Activated CD4-positive, alpha-beta T cell treated with anti-CD3 and anti-CD28 coated beads, Interleukin-2, Interleukin-6, amounts not matched to agents 100 ng/mL and 50 ng/mL, durations not matched to agents 16 hours and 8 hours (primary cell): ENCODE measurements at regions not wholly inside any gene's neighbourhood (a gene's known extent, or its start where the extent isn't known, plus 50 kb on each side); places are given as distances from the start of the nearest gene placed in this dataset.

Source experiments
- DNase-seq: peaks from one replicate; pipeline ENCODE4 v3.0.0-alpha.2; 2020

DNA sequence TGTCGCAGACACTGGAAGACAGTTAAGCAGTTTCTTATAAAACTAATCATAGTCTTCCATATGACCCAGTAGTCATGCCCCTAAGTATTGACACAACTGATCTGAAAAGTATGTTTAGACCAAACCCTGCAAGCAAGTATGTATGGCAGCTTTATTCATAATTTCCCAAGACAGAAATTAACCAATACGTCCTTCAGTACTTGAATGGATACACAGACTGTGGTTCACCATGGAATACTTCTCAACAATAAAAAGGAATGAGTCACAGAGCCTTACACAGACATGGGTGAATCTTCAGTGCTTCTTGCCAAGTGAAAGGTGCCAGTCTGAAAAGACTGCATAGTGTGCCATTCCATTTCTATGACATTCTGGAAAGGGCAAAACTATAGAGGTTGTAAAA lies 50.2 kb upstream of the AKR1E2 start:
- no peak for DNase-seq

DNA sequence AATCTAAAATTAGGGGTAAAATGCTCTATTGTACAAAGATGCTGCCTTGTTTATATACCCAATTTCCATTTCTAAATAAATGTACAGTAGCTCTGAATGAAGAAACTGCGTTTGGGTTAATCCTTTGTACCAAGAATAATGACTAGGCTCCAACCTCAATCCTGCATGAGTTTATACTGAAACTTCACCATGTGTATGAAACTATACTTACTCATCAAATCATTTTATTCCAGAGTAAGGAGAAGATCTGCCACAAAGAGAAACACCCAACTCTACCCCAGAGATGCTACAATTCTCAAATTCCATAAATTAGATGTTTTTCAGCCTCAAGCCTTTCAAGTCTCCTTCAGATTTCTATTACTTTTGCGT lies 53.8 kb upstream of the AKR1E2 start:
- DNase-seq: no peak

DNA sequence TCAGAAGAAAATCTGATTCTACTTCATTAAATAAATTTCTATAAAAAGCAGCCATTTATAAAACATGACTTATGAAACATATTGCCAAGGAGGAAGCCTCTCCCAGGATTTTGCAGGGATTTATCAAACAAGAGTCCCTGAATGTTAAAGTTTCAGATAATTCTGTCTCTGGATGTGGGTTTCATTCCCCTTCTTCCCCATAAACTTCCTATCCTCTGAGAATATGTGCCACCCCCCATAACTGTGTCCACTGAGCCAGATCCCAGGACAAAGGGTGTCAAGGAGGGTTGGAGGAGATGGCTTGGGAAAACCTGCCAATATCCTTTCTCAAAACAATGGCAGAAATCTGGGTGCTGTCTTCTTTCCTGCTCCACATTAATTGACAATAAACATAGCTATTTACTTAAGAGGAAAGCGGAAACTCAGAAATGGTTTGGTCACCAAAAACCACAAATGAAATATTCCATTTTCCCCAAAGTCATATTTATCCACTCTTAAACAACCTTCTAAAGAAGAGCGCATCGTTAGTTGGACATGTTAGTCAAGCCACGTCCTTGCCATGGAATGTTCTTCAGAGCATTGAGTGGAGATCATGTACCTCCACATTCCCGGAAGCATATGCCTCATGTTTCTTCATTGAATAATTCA lies 54.3 kb upstream of the AKR1E2 start:
- no peak for DNase-seq

DNA sequence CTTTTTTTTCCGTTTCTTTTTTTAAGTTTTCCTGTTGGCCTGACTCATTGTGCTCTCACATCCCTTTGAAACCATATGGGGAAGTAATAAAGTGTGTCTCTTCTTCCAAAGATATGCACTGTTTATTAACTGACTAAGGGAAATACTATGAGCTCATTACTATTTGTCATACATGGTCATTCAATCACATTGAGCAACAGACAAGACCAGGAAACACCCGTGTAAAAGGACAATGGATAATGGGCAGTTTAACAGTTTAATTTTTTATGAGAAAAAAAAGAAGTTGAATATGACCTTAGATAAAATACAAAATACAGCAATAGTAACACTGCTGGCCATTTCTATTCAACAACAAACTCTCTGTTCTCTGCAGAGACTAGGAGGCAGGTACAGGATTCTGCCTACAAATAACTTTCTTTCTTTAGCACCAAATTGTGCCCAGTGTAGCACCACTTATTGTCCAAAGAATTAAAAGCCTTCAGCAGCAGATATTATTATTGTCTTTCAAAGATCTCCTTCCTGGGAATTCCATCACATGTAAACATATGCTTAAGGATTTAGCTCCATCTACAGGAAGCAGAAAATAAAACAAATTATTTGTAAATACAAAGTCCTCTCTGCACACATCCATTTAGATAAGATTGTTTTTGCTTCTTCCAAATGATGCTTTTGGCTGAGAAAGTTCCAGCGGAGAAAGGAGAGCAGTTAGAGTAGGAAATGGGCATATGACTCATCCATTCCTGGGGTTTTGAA lies 55.0 kb upstream of the AKR1E2 start:
- DNase-seq: no peak

DNA sequence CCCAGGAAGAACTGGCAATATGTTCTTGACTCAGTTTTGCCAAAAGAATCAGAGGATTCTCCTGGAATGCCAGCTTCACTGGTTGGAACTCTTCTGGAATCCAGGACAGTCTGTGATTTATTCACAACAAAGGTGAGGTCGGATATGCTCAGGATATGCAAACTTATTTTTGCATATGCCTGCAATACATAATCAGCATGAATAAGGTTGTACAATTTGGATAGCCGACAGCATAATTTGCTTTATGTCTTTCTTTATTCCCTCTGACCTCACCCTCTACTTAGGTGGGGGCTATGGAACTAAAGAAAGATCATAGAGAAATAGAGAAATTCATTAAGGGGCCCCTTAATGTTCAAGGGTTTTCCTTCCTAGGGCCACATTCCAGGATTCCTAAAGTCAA lies 57.6 kb upstream of the AKR1E2 start:
- DNase-seq: no peak

DNA sequence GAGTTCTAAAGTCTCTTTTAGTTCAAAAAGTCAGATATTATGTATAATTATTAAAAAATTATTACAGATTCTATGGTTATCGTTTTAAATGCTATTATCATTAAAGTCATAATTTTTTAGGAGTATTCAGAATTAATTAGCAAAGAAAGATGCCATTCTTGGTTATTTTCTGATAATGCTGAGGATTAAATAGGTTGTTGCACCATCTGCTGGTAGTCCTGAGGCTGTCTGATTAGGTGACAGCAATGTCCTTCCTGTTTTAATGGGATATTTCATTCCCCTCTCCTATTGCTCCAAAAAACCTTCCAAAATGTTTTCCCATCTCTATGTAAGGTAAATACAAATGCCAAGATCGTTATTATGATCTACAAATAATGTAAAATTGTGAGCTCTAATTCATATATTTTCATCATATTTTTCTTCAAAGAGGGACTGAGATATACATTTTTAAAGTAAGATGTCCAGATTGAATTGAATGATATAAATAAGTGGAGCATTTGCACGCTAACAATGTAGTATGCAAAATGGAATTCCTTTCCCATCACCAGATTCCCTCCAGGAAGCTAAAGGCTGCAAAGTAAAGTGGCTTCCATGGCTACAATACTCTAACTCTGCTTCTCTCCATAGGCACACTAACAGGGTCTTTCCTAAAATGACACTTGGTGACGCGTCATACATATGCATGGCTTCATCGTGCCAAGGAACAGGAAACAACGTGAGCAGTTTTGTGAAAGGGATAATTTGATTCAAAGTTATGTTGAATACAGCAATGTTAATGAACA lies 58.8 kb upstream of the AKR1E2 start:
- no peak for DNase-seq

DNA sequence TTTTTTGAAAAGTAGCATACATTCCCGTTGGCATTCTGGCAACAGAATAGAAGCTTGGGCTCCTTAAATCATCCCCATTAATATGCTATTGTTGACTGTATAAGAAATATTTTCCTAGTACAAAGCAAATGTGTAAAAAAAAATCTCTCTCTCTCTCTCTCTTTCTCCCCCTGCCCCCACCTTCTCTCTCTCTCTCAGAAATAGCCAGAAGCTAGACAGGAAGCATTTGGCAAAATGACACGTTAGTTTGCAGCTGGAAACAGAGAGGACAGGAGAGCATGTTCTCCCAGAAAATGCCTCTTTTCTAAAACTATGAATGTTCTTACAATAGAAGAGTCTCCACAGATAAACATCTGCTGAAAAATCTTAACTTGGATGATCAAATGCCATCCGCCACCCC lies 59.6 kb upstream of the AKR1E2 start:
- no peak for DNase-seq

DNA sequence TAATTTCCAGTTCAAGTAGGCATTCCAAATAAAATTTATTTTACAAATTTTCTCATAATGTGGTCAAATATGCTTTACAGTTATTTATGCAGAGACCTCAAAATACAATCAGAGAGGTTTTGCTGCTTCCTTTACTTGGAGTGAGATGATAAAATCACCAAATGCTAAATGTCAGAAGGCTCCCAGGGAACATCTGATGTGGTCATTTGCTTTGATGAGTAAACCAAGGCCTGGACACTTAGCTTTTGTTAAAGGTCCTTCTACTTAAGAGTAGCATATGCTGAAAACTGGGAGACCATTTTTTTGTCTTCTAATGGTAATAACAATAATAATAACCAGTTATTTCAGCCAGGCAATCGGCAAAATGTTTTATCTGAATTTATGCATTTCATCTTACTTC lies 60.6 kb upstream of the AKR1E2 start:
- DNase-seq: no peak

DNA sequence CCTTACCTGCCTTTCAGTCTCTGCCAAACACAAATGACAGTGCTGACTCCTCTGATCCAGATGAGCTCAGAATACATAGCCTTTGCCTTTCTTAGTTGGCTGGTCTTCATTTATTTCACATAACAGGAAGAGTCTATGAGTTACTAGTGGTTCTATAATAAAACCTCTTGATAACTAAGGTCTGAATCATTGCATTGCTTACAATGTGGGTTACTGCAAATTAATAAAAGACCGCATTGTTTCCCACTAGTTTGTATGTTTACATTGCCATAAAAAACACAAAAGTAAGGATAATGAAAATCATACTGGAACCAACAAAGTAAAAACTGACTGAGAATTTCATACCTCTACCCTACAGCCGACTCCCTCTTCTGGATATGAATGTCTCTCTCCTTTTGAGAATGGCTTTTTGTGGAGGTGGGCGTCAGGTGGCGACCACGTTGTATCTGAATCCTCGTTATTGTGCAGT lies 62.0 kb upstream of the AKR1E2 start:
- no peak for DNase-seq

DNA sequence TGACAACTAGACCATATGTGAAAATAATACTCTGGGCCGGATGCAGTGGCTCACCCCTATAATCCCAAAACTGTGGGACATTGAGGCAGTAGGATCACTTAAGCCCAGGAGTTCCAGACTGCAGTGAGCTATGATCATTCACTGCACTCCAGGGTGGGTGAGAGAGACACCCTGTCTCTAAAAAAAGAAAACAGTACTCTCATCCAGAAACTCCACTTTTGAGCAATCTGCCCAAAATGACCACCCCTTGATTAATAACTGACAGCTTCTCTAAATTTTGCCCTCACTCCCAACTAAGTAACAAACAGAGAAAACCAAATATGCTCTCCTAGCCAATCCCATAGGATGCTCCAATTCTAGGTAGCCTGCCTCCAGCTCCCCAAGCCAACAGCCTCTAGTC lies 62.5 kb upstream of the AKR1E2 start:
- peak; percentile 3 for DNase-seq

DNA sequence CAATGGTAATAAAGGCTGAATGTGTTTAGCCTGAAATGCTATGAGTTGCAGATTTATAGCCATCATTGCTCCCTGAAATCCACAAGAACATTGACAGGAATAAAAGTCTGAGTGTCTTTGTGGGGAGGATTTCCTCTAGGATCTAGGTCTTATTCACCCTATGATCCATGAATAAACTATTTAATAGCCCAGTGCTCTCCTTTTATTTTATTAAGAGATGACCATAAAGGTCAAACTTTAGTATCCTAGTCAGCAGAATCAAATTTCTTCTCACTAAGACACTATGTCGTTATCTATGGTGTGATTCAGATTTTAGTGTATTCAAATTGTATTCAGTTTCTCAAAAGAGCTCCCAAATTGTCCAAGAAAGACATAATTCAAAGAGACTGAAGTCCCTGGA lies 67.8 kb upstream of the AKR1E2 start:
- DNase-seq: no peak

DNA sequence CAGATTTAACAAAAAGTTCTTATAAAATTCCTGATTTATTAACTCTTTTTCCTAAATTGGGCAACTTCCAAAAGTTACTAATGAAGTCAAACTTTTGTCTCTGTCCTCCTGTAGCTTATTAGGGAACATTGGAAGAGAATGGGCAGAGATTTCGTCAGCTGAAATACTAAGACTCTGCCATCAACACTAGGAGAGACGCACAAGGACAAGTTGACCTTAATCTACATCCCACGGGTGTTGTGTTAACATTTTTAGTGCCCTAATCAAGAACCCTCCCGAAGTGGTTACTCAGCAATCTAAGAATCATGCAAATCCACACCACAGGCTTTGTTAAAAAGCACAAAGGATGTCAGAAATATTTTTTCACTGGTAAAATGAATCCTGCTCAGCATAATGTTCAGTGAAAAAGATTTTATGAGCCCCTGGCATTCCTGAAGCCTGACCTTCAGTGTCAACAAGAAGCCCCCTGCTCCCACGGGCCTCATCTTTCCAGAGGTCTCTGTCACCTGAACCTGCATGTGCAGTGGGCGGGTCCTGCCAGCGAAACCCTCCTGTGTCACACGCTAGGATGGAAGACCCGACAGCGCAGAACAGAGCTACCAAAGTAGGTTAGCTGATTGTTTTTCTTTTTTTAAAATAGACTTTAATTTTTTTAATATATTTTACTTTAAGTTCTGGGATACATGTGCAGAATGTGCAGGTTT lies 70.6 kb upstream of the AKR1E2 start:
- no peak for DNase-seq

DNA sequence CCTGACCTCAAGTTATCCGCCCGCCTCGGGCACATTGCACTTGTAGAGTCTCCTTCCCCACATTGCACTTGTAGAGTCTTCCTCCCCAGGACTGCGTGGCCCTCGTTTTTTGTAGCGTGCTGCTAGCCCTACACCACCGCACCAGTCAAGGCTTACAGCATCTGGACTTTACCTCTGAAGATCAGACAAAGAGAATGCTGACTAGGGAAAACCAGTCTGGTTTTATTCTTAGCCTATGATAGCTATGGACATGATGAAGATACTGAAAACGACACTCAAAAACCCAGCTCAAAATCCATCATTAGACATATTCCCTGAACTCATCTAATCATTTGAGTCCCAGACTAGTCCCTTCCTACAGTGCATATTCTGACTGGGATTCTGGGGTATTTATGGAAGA lies 71.9 kb upstream of the AKR1E2 start:
- DNase-seq: no peak

DNA sequence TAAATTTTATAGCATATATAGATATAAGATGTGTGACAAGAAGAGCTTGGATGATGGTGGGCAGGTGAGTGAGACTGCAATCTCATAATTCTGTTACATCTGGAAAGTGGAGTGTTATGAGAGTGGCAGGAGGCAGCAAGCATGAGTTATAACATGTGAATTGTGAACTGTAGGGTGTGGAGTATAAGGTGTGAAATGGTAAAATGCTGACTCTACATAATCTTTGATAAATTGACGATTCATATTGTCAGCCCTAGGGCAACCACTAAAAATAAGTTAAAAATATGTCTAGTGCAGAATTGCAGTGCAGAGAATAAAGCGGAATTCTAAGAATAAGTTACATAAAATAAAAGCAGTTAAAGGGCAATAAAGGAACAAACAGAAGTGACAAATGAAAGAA lies 74.8 kb upstream of the AKR1E2 start:
- DNase-seq: no peak

DNA sequence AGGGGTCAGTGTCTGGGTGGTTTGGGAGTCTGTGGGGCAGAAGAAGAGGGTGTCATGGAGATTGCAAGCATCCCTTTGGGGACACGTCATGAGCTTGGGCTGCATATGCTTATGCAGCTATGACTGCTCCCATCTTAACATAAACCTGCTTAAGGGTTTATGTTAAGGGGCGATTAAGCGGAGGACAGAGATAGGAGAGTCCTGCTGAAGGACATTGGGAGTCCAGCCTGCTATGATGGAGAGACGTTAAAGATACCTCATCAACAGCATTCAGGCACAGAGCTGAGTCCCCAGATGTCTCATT lies 76.8 kb upstream of the AKR1E2 start:
- DNase-seq: no peak

DNA sequence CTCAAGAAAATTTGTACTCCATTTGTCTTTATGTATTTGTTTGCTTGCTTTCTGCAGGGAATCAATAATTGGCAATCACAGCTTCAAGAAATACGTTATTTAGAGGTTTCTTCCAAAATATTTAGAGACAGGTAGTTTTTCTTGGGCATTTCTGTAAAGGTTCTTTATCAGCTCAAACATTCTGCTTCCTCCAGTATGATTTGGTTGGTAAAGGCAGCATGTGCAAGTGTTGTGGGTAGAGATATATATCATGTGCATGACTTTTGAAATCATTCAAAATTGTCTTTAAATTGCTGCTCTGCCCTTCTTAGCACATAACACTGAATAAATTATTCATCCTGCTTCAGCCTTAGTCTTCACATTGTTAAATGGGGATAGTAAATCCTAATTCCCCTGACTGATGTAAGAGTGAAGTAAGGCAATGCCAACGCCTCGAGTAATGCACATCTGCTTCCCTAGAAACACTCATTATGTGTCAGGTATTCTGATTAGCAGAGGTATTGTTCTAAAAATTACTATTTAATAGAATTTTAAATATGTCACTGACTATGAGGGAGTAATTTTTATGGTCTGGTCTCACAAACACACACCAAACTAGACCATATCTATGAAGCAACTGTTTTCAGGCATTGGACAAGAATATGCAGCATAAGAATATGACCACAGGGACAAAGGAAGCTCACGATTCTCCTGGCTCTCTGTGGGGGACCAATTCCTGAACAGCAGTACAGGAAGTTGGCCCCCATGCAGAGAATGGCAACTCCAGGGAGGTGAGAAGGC lies 77.3 kb upstream of the AKR1E2 start:
- DNase-seq: no peak

DNA sequence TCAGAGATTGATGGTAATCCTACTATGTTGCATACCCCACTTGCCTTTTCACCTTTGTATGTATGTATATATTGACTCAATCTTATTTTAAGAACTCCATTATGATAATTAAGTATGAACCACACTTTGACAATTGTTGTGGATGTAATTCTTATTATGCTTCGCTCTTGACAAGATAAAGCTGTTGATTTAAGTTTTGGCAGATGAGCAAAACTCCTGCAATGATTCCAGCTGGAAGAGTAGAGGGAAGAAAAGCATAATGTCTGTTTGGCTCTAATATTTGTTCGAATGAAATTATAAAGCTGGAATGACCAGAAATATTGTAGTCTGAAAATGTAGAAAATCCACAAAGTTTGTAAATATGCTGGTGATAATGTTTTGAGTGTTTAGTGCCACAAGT lies 83.8 kb upstream of the AKR1E2 start:
- no peak for DNase-seq

DNA sequence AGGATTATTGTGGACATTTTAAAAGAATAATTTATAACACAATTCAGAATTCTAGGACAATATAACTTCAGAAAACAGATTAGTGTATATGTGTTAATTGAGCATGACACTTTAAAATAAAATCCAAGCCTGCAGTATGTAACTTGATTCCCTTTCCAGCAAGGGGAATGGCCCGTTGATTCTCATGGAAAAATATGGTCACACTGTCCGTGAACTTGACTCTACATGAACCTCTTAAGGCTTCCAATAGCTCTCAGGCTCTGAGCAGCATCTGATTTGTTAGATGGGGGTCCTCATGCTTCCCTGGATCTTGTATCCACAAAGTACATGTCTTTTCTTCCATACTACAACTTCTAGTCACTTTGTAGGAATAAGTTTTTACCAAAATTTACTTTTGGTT lies 85.5 kb upstream of the AKR1E2 start:
- DNase-seq: no peak

DNA sequence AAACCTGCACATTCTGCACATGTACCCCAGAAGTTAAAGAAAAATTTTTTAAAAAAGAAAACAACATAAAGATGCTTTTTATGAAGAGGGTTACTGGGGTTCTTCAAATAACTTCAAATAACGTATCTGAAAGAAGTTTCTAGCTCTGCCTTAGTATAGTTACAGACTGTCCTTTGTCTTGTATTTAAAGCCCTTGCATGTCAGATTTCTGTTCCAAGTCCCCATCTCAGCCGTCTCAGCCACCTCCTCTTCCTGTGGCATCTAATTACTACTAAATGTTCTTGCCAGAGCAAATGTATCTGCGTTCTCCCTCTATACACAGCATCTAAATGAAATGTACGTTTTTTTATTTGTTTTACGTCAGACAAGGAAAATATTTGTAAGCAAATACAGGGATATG lies 89.4 kb upstream of the AKR1E2 start:
- no peak for DNase-seq

DNA sequence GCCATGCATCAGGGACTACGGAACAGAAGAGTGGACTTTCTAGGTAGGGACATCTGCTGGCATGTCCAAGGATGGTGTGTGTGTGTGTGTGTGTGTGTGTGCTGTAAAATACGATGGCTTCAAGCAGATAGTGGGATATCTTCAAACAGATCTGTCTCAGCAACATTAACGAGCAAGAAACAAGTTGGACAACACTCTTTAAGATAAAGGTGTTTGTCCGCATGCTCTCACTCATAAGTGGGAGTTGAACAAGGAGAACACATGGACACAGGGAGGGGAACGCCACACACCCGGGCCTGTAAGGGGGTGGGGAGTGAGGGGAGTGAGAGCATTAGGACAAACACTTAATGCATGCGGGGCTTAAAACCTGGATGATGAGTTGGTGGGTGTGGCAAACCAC lies 89.8 kb upstream of the AKR1E2 start:
- no peak for DNase-seq

DNA sequence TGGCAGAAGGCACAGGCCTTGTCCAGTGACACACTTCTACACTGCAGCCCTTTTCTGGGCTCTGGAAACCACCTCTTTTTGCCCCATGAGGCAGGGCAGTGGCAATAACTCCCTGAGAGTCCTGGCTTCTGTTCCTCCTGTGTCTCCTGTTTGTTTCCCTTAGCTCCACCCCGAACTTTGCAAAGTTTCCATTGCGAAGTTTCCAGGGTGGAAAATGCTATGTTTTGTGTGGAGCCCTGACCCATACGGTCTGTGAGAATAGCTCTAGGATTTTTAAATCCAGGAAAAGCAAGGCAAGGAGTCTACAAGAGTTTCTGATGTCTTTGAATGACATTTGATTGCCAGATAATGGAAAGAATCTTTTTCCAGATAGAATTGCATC lies 92.2 kb upstream of the AKR1E2 start:
- DNase-seq: no peak

DNA sequence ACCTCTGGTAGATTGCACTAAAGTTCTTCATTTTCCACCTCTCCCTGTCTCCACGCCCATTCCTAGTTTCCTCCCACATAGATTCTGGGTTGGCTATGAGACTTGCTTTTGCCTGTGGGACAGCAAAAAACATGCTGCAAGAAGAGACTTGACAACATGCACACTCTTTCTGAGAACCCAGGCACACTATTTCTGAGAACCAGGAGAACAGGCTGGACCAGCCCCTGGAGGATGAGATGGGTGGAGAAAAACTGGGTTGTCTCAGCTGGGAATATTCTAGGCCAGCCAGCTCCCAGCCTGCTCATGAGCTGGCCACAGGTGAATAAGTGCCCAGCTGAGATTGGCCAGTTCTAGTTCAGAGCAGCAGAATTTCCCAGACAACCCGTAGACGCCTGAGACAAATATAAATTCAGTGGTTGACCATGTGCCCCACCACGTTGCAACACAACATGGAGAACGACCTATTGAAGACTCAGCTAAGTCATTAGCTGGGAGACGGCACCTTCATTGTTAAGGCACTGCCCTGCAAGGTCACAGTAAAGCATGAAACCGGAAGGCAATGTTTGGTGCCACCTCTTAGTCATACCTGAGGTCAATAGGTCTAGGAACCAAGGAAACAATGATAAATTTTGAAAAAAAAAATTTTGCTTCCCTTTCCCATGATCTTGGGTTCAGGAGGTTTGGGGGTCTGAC lies 92.7 kb upstream of the AKR1E2 start:
- no peak for DNase-seq
